Gastrocnemius medialis (tissue), 4 donors: ENCODE measurements at regions not wholly inside any gene's neighbourhood (a gene's known extent, or its start where the extent isn't known, plus 50 kb on each side); places are given as distances from the start of the nearest gene placed in this dataset.

ENCODE experiments used
- ATAC-seq, 2 donors: fragments of 150-250 bp; one replicate each; pipeline ENCODE4 v1.9.1; 2016
- DNase-seq, 2 donors: peaks; one replicate each; pipeline ENCODE4 v3.0.0-alpha.2; 2019
- H3K27ac ChIP-seq, 4 donors: fragments of 200-600 bp; sonication (generic); 1 replicate in 1 of 4; 2 replicates in 3 of 4; pipeline ENCODE4 v1.5.1; 2016 to 2018; ENCODE audit warnings: mild to moderate bottlenecking in 2 of 4, moderate library complexity in 1 of 4
- H3K27me3 ChIP-seq, 3 donors: fragments of 200-600 bp; sonication (generic) in 2 of 3; 1 replicate in 1 of 3; 2 replicates in 2 of 3; pipeline versions ENCODE4 v1.5.1 to v1.6.0; 2016 to 2019; ENCODE audit warnings: mild to moderate bottlenecking in 1 of 3, moderate library complexity in 1 of 3
- H3K36me3 ChIP-seq, 2 donors: fragments of 200-600 bp; sonication (generic) in 1 of 2; one replicate each; pipeline ENCODE4 v1.5.1; 2017 to 2018
- H3K4me1 ChIP-seq, 2 donors: fragments of 200-600 bp; sonication (generic) in 1 of 2; one replicate each; pipeline ENCODE4 v1.5.1; 2016 to 2017; ENCODE audit warnings: mild to moderate bottlenecking in 2 of 2
- H3K4me3 ChIP-seq, 4 donors: fragments of 200-600 bp; sonication (generic) in 3 of 4; 1 replicate in 1 of 4; 2 replicates in 3 of 4; pipeline ENCODE4 v1.5.1; 2016 to 2019; ENCODE audit warnings: mild to moderate bottlenecking in 2 of 4
- H3K9me3 ChIP-seq, 3 donors: fragments of 200-600 bp; sonication (generic) in 2 of 3; 1 replicate in 1 of 3; 2 replicates in 2 of 3; pipeline ENCODE4 v1.5.1; 2016 to 2019
- CTCF ChIP-seq, 5 experiments: fragments of 450-650 bp in 3 of 5; fragments of 200-600 bp in 2 of 5; sonication (generic) in 2 of 5; IDR thresholded peaks in 4 of 5; conservative IDR thresholded peaks in 1 of 5; 1 replicate in 4 of 5; 2 replicates in 1 of 5; pipeline ENCODE4 v1.5.1; 2016 to 2019; ENCODE audit warnings: antibody characterized with exemption in 5 of 5, mild to moderate bottlenecking in 3 of 5, moderate library complexity in 3 of 5
- POLR2A ChIP-seq, 2 donors: fragments of 450-650 bp; IDR thresholded peaks; one replicate each; pipeline ENCODE4 v1.6.1; 2017; ENCODE audit warnings: antibody characterized with exemption in 2 of 2, mild to moderate bottlenecking in 2 of 2, moderate library complexity in 2 of 2
- in situ Hi-C, 4 donors: fragments of 200-750 bp; cut with MboI; loops; one replicate each; pipeline versions ENCODE4 v1.15.0 to v1.8.0; 2017; ENCODE audit warnings: low sequenced_read_pairs in 4 of 4
- intact Hi-C: fragments of 100-400 bp; cut with DNase I; formaldehyde crosslinking; loops from one replicate; pipeline ENCODE4 v1.15.1; 2023; ENCODE audit warnings: low total_unique reads

- H3K27ac ChIP-seq: no peak overlapping the region
- H3K9me3 ChIP-seq: no peaks in the 10 kb centered on the region
- in situ Hi-C loops: loop anchor here in 1 of 4 donors (25.0 kb wide), 1 partner anchor 542 kb away; no protein-coding TSS in a partner anchor
- no peak for ATAC-seq
- intact Hi-C loops: no loop called here
- TF ChIP-seq CTCF (IDR thresholded peaks at IDR 0.05 in 4 of 5, conservative IDR thresholded peaks at IDR 0.05 in 1 of 5) (no peak), POLR2A (IDR thresholded peaks at IDR 0.05) (no peak)
- DNase-seq: no peak
- no peaks in the 10 kb centered on the region for H3K36me3 ChIP-seq
- no peaks in the 10 kb centered on the region for H3K27me3 ChIP-seq
- H3K4me1 ChIP-seq: no peaks in the 10 kb centered on the region
- H3K4me3 ChIP-seq: no peak overlapping the region
Observed at GRCh38 chr3:113070681-113071113, 79.9 kb downstream of the GTPBP8 start.

DNA sequence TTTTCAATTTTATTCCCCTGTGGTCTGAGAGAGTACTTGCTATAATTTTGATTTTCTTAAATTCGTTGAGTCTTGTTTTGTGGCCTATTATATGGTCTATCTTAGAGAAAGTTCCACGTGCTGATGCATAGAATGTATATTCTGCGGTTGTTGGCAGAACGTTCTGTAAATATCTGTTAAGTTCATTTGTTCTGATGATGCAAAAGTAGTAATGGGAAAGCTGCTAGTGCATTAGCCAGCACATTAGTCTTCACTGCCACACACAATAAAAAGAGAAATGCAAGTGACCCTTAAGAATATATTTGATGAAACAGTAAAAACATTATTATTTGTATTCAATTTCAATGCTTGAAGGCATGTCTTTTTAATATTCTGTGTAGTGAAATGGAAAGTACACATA, 84.8 kb downstream of the GTPBP8 start:
- intact Hi-C loops: no loop called here
- H3K9me3 ChIP-seq: no peaks in the 10 kb centered on the region
- no peak for DNase-seq
- H3K36me3 ChIP-seq: no peaks in the 10 kb centered on the region
- H3K27me3 ChIP-seq: no peaks in the 10 kb centered on the region
- ATAC-seq: no peak
- H3K4me3 ChIP-seq: no peak overlapping the region
- TF ChIP-seq POLR2A (IDR thresholded peaks at IDR 0.05) (no peak), CTCF (IDR thresholded peaks at IDR 0.05 in 4 of 5, conservative IDR thresholded peaks at IDR 0.05 in 1 of 5) (no peak)
- H3K27ac ChIP-seq: no peak overlapping the region
- no peaks in the 10 kb centered on the region for H3K4me1 ChIP-seq
- in situ Hi-C loops: no loop called here

DNA sequence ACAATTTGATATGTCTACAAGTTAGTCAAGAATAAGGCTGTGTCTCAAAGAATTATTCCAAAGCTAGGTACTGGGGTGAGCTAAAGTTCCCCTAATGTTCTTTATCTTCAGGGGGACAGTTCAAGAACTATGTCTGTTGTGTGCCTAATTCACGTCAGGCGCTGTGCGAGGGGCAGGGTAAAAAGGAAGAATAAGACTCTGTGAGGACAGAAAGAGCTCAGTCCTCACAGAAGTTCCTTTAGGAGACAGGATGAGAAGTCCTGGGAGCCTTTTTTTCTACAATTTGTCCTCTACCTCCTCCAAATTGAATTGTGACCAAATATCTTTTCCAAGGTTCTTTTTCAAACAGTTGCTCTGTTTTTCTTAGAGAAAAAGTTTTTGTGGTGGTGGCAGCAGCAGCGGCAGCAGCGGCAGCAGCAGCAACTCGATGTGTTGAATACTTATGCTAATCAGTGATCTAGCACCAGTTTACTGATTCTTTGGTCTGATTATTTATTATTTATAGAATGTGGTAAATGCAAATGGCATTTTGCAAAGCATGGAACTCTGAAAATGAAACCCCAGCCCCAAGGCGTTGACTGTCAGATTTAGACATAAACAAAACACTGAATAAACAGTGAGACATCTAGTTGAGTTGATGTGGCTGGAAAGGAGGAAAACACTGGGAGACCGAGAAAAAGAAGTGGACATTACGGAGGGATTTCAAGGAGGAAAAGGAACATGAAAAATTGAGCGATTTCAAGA, 88.6 kb downstream of the GTPBP8 start:
- TF ChIP-seq CTCF (IDR thresholded peaks at IDR 0.05 in 4 of 5, conservative IDR thresholded peaks at IDR 0.05 in 1 of 5) (no peak), POLR2A (IDR thresholded peaks at IDR 0.05) (no peak)

GRCh38 chr3:113084777-113085176, 94.0 kb downstream of the GTPBP8 start:
- TF ChIP-seq CTCF (IDR thresholded peaks at IDR 0.05 in 4 of 5, conservative IDR thresholded peaks at IDR 0.05 in 1 of 5): no peak
- no peak for TF ChIP-seq POLR2A (IDR thresholded peaks at IDR 0.05)
- no peak for ATAC-seq
- Histone ChIP-seq H3K9me3 (no peaks in the 10 kb centered on the region), H3K27me3 (no peaks in the 10 kb centered on the region), H3K4me1 (no peaks in the 10 kb centered on the region), H3K36me3 (no peaks in the 10 kb centered on the region), H3K4me3 (no peak overlapping the region), H3K27ac (no peak overlapping the region)
- in situ Hi-C loops: no loop called here
- intact Hi-C loops: no loop called here
- DNase-seq: no peak

More for the DNA sequence above, 88.6 kb downstream of the GTPBP8 start:
- no peak overlapping the region for H3K4me3 ChIP-seq
- no peak for DNase-seq
- ATAC-seq: no peak
- no peak overlapping the region for H3K27ac ChIP-seq
- H3K27me3 ChIP-seq: no peaks in the 10 kb centered on the region
- intact Hi-C loops: no loop called here
- no peaks in the 10 kb centered on the region for H3K9me3 ChIP-seq
- in situ Hi-C loops: no loop called here
- no peaks in the 10 kb centered on the region for H3K4me1 ChIP-seq
- no peaks in the 10 kb centered on the region for H3K36me3 ChIP-seq
